ENCODE measurements at regions not wholly inside any gene's neighbourhood (a gene's known extent, or its start where the extent isn't known, plus 50 kb on each side); places are given as distances from the start of the nearest gene placed in this dataset.

DNA sequence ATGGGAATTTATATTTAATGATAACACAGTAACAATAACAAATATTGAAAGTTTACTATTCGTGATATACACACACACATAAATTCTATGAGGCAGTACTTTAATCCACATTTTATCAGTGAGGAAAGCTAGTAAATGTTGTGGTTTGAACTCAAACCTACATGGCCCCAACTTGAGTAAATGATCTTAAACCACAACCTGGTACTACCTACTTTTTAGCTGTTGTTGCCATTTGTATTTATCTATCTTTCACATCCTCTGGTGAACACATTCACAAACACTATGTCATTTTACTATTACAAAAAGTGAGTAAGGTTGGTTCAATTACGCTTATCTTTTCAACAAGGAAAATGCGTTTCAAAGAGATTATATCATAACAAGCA lies 186.1 kb downstream of the SMC2 start:
- TF ChIP-seq, protein P1, sequence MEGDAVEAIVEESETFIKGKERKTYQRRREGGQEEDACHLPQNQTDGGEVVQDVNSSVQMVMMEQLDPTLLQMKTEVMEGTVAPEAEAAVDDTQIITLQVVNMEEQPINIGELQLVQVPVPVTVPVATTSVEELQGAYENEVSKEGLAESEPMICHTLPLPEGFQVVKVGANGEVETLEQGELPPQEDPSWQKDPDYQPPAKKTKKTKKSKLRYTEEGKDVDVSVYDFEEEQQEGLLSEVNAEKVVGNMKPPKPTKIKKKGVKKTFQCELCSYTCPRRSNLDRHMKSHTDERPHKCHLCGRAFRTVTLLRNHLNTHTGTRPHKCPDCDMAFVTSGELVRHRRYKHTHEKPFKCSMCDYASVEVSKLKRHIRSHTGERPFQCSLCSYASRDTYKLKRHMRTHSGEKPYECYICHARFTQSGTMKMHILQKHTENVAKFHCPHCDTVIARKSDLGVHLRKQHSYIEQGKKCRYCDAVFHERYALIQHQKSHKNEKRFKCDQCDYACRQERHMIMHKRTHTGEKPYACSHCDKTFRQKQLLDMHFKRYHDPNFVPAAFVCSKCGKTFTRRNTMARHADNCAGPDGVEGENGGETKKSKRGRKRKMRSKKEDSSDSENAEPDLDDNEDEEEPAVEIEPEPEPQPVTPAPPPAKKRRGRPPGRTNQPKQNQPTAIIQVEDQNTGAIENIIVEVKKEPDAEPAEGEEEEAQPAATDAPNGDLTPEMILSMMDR (IDR thresholded peaks at IDR 0.05) = no peak
- no peak for TF ChIP-seq POLR2A (IDR thresholded peaks at IDR 0.05)

Measured in testis (tissue), 2 donors.